Progenitor cell of endocrine pancreas (in vitro differentiated cells): ENCODE measurements at regions not wholly inside any gene's neighbourhood (a gene's known extent, or its start where the extent isn't known, plus 50 kb on each side); places are given as distances from the start of the nearest gene placed in this dataset.

ENCODE experiments used
- DNase-seq: peaks from one replicate; pipeline ENCODE4 v3.0.0; 2021; ENCODE audit warnings: low spot score; ENCODE audit not compliant: unreplicated experiment
- H3K27ac Mint-ChIP-seq: 2 replicates; pipeline ENCODE4 v1.8.0; 2021; ENCODE audit warnings: mild to moderate bottlenecking, moderate library complexity, mixed read lengths
- H3K27me3 Mint-ChIP-seq: 2 replicates; pipeline ENCODE4 v1.8.0; 2021; ENCODE audit warnings: mixed read lengths
- H3K36me3 Mint-ChIP-seq: 2 replicates; pipeline ENCODE4 v1.8.0; 2022; ENCODE audit warnings: mixed read lengths; ENCODE audit not compliant: insufficient read depth
- H3K4me1 Mint-ChIP-seq: 2 replicates; pipeline ENCODE4 v1.8.0; 2021; ENCODE audit warnings: low read depth, mixed read lengths
- H3K4me3 Mint-ChIP-seq: 2 replicates; pipeline ENCODE4 v1.8.0; 2021; ENCODE audit warnings: low read depth, mild to moderate bottlenecking, moderate library complexity, mixed read lengths
- H3K9me3 Mint-ChIP-seq: 2 replicates; pipeline ENCODE4 v1.8.0; 2021; ENCODE audit warnings: low read depth, mixed read lengths
- CTCF ChIP-seq: fragments of 200-600 bp; sonication (generic); IDR thresholded peaks from one replicate; pipeline ENCODE4 v1.5.0; 2021; ENCODE audit warnings: antibody characterized with exemption, mild to moderate bottlenecking; ENCODE audit not compliant: unreplicated experiment

- H3K27me3 Mint-ChIP-seq: no peaks in the 10 kb centered on the region
- no peak for DNase-seq
- peaks cover 5% of the 10 kb centered on the region for H3K4me1 Mint-ChIP-seq
- H3K36me3 Mint-ChIP-seq: no peaks in the 10 kb centered on the region
- H3K27ac Mint-ChIP-seq: no peak overlapping the region
- no peak for TF ChIP-seq CTCF
- no peak overlapping the region for H3K4me3 Mint-ChIP-seq
- peaks cover 8% of the 10 kb centered on the region for H3K9me3 Mint-ChIP-seq
These were observed 348.7 kb upstream of the PTBP2 start for GRCh38 chr1:96372881-96373280.

- H3K27ac Mint-ChIP-seq: no peak overlapping the region
- peaks cover 12% of the 10 kb centered on the region for H3K9me3 Mint-ChIP-seq
- no peaks in the 10 kb centered on the region for H3K27me3 Mint-ChIP-seq
- no peak for TF ChIP-seq CTCF
- no peaks in the 10 kb centered on the region for H3K36me3 Mint-ChIP-seq
- H3K4me3 Mint-ChIP-seq: no peak overlapping the region
- no peak for DNase-seq
- peaks cover 10% of the 10 kb centered on the region for H3K4me1 Mint-ChIP-seq
These were observed 347.4 kb upstream of the PTBP2 start for GRCh38 chr1:96374076-96374762.

GRCh38 chr1:96376846-96377245 lies 344.7 kb upstream of the PTBP2 start:
- no peaks in the 10 kb centered on the region for H3K27me3 Mint-ChIP-seq

GRCh38 chr1:96384611-96385010 lies 337.0 kb upstream of the PTBP2 start:
- no peak for DNase-seq
- no peaks in the 10 kb centered on the region for H3K4me1 Mint-ChIP-seq
- H3K36me3 Mint-ChIP-seq: peaks cover 1% of the 10 kb centered on the region
- H3K27ac Mint-ChIP-seq: no peak overlapping the region
- H3K27me3 Mint-ChIP-seq: no peaks in the 10 kb centered on the region
- peaks cover 21% of the 10 kb centered on the region for H3K9me3 Mint-ChIP-seq
- TF ChIP-seq CTCF: no peak
- no peak overlapping the region for H3K4me3 Mint-ChIP-seq

More at GRCh38 chr1:96376846-96377245, 344.7 kb upstream of the PTBP2 start:
- Mint-ChIP-seq H3K27ac (no peak overlapping the region), H3K4me1 (peaks cover 10% of the 10 kb centered on the region), H3K4me3 (no peak overlapping the region), H3K9me3 (peaks cover 12% of the 10 kb centered on the region), H3K36me3 (peaks cover 1% of the 10 kb centered on the region)
- TF ChIP-seq CTCF: no peak
- DNase-seq: no peak

- no peak for TF ChIP-seq CTCF
- Mint-ChIP-seq H3K27ac (no peak overlapping the region), H3K9me3 (peaks cover 16% of the 10 kb centered on the region), H3K4me3 (no peak overlapping the region), H3K36me3 (no peaks in the 10 kb centered on the region), H3K27me3 (no peaks in the 10 kb centered on the region), H3K4me1 (no peaks in the 10 kb centered on the region)
- no peak for DNase-seq
These were observed 333.8 kb upstream of the PTBP2 start for GRCh38 chr1:96387785-96388184.
